SU-DHL-6 (cell line): ENCODE measurements at regions not wholly inside any gene's neighbourhood (a gene's known extent, or its start where the extent isn't known, plus 50 kb on each side); places are given as distances from the start of the nearest gene placed in this dataset.

Experiments used
- H2AFZ ChIP-seq: fragments of 200-600 bp; sonication (generic); 2 replicates; pipeline ENCODE4 v1.6.1; 2014; ENCODE audit warnings: low read depth, mild to moderate bottlenecking, moderate library complexity, mixed read lengths, antibody characterized with exemption, low read length; ENCODE audit not compliant: severe bottlenecking
- H3F3A ChIP-seq: fragments of 200-600 bp; shearing (Covaris generic); 2 replicates; pipeline ENCODE4 v1.6.0; 2016; ENCODE audit warnings: antibody characterized with exemption, mild to moderate bottlenecking; ENCODE audit not compliant: insufficient read depth
- H3K27ac ChIP-seq: fragments of 200-600 bp; sonication (generic); 2 replicates; pipeline ENCODE4 v1.5.1; 2016; ENCODE audit warnings: low read depth, mild to moderate bottlenecking, low read length, moderate library complexity, mixed read lengths
- H3K27me3 ChIP-seq: fragments of 200-600 bp; sonication (generic), shearing (Covaris generic); 2 replicates; pipeline ENCODE4 v1.6.0; 2014; ENCODE audit warnings: mild to moderate bottlenecking, low read length
- H3K36me3 ChIP-seq: fragments of 200-600 bp; sonication (generic); 2 replicates; pipeline ENCODE4 v1.6.1; 2014; ENCODE audit warnings: mild to moderate bottlenecking, low read length, mixed read lengths
- H3K4me2 ChIP-seq: fragments of 300-600, 200-600 bp; shearing (Covaris generic), sonication (generic); 2 replicates; pipeline ENCODE4 v1.6.0; 2014; ENCODE audit warnings: low read length, low read depth, mild to moderate bottlenecking; ENCODE audit not compliant: poor library complexity, severe bottlenecking
- H3K4me3 ChIP-seq: fragments of 200-600 bp; sonication (generic); 2 replicates; pipeline ENCODE4 v1.5.1; 2014; ENCODE audit warnings: antibody characterized with exemption, low read length, mild to moderate bottlenecking, mixed read lengths; ENCODE audit not compliant: insufficient read depth, poor library complexity, severe bottlenecking
- H3K79me2 ChIP-seq: fragments of 200-600 bp; sonication (generic); 2 replicates; pipeline ENCODE4 v1.6.1; 2014; ENCODE audit warnings: mild to moderate bottlenecking, low read length, moderate library complexity; ENCODE audit not compliant: insufficient read depth
- H3K9ac ChIP-seq: fragments of 200-600 bp; sonication (generic); 2 replicates; pipeline ENCODE4 v1.7.0; 2014; ENCODE audit warnings: mild to moderate bottlenecking, low read length
- H3K9me2 ChIP-seq: fragments of 200-600 bp; sonication (generic); replicated peaks from 2 replicates; pipeline ENCODE4 v1.6.1; 2014; ENCODE audit warnings: low read length; ENCODE audit not compliant: insufficient read depth
- H3K9me3 ChIP-seq: fragments of 200-600 bp; sonication (generic); 2 replicates; pipeline ENCODE4 v1.6.1; 2014; ENCODE audit warnings: low read length, mixed read lengths; ENCODE audit not compliant: insufficient read depth
- H4K20me1 ChIP-seq: fragments of 200-600 bp; sonication (generic); 2 replicates; pipeline ENCODE4 v1.6.1; 2014; ENCODE audit warnings: low read depth, mild to moderate bottlenecking, antibody characterized with exemption, low read length, moderate library complexity, mixed read lengths
- CTCF ChIP-seq: fragments of 200-600 bp; sonication (generic); IDR thresholded peaks from one replicate; pipeline ENCODE4 v1.5.1; 2017; ENCODE audit warnings: antibody characterized with exemption, mild to moderate bottlenecking, low read length, moderate library complexity; ENCODE audit not compliant: insufficient read depth, poor library complexity, severe bottlenecking
- EZH2phosphoT487 ChIP-seq: fragments of 200-600 bp; sonication (generic), shearing (Covaris generic); conservative IDR thresholded peaks from 2 replicates; pipeline ENCODE4 v1.6.1; 2018; ENCODE audit warnings: mild to moderate bottlenecking, antibody characterized with exemption, low read length, moderate library complexity, mixed read lengths

GRCh38 chr12:46610754-46611153 is 215.0 kb downstream of the SLC38A4 start:
- Histone ChIP-seq H2AFZ (no peak overlapping the region), H3F3A (no peaks in the 10 kb centered on the region), H3K79me2 (no peaks in the 10 kb centered on the region), H3K36me3 (no peaks in the 10 kb centered on the region), H3K27ac (no peak overlapping the region), H3K9me3 (no peaks in the 10 kb centered on the region), H3K4me2 (no peak overlapping the region), H3K27me3 (no peaks in the 10 kb centered on the region), H3K4me3 (no peak overlapping the region), H3K9me2 (no peaks in the 10 kb centered on the region), H4K20me1 (no peaks in the 10 kb centered on the region), H3K9ac (no peak overlapping the region)
- no peak for TF ChIP-seq CTCF
- no peak for TF ChIP-seq EZH2phosphoT487

DNA sequence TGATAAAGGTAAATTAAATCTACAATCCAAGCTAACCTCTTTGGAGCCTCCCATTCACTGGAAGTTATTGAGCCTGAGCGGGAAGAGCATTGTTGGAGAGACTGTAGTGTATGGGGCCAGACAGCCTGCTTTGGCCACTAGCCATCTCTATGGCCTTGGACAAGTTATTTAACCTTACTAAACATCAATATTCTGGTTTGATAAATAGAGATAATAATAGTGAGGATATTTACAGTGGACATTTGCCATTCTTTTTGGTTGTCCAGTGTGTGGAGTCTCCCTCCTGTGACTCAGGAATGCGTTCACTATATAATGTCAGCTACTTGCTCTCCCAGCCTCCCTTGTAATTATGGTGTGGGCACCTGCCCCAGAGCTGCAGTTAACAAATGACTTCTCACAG is 216.1 kb downstream of the SLC38A4 start:
- Histone ChIP-seq H2AFZ (no peak overlapping the region), H3F3A (no peaks in the 10 kb centered on the region), H4K20me1 (no peaks in the 10 kb centered on the region), H3K9me3 (no peaks in the 10 kb centered on the region), H3K9ac (no peak overlapping the region), H3K79me2 (no peaks in the 10 kb centered on the region), H3K4me2 (no peak overlapping the region), H3K4me3 (no peak overlapping the region), H3K36me3 (no peaks in the 10 kb centered on the region), H3K27ac (no peak overlapping the region), H3K9me2 (no peaks in the 10 kb centered on the region), H3K27me3 (no peaks in the 10 kb centered on the region)
- TF ChIP-seq EZH2phosphoT487 (no peak), CTCF (no peak)

DNA sequence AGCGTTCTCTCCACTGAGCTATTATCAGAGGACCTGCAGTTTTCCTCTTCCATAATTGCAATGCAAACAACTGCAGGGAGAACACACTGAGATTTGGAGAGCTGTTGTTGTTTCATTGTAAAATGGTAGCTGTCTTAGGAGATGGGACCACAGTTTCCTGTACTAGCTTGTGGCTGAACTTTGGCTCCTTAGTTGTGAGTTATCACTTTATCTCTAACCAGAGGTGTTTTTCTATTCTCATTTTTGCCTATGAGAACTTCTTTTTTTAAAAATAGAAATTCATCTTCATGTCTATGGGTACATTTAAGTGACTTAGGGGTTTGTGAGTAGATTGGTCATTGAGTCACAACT is 216.5 kb downstream of the SLC38A4 start:
- H3K36me3 ChIP-seq = no peaks in the 10 kb centered on the region
- H3K9me3 ChIP-seq = no peaks in the 10 kb centered on the region
- H3K4me2 ChIP-seq = no peak overlapping the region
- no peaks in the 10 kb centered on the region for H3K9me2 ChIP-seq
- H4K20me1 ChIP-seq = no peaks in the 10 kb centered on the region
- H2AFZ ChIP-seq = no peak overlapping the region
- TF ChIP-seq EZH2phosphoT487 = no peak
- no peak for TF ChIP-seq CTCF
- no peaks in the 10 kb centered on the region for H3K79me2 ChIP-seq
- no peak overlapping the region for H3K9ac ChIP-seq
- no peak overlapping the region for H3K4me3 ChIP-seq
- no peaks in the 10 kb centered on the region for H3K27me3 ChIP-seq
- no peaks in the 10 kb centered on the region for H3F3A ChIP-seq
- no peak overlapping the region for H3K27ac ChIP-seq
